Smooth muscle cell (in vitro differentiated cells): ENCODE measurements at regions not wholly inside any gene's neighbourhood (a gene's known extent, or its start where the extent isn't known, plus 50 kb on each side); places are given as distances from the start of the nearest gene placed in this dataset.
A peak's percentile ranks its signal among the peaks of the same experiment; 100 is the strongest.
"Not testable (repeated sequence)": the region's sequence is repeated elsewhere in the genome, so short reads cannot be mapped to it uniquely, and the experiment has no call there.

ENCODE experiments used
- DNase-seq: peaks from one replicate; lab custom pipeline; 2025; ENCODE audit not compliant: unreplicated experiment; lab: John Stamatoyannopoulos, UW
- H2AFZ ChIP-seq: fragments of 200-600 bp; sonication (generic); 2 replicates; pipeline ENCODE4 v1.6.0; 2016; ENCODE audit warnings: antibody characterized with exemption, low read depth, mild to moderate bottlenecking
- H3F3A ChIP-seq: fragments of 200-600 bp; sonication (generic); 2 replicates; pipeline ENCODE4 v1.6.0; 2017; ENCODE audit warnings: antibody characterized with exemption, low read depth
- H3K27ac ChIP-seq: fragments of 200-600 bp; sonication (generic); 2 replicates; pipeline ENCODE4 v1.5.1; 2016; ENCODE audit warnings: low read depth, mild to moderate bottlenecking
- H3K27me3 ChIP-seq: fragments of 200-600 bp; sonication (generic); 2 replicates; pipeline ENCODE4 v1.6.1; 2016; ENCODE audit warnings: low read depth, mild to moderate bottlenecking
- H3K36me3 ChIP-seq: fragments of 200-600 bp; sonication (generic); 2 replicates; pipeline ENCODE4 v1.5.1; 2016; ENCODE audit warnings: low read depth
- H3K4me1 ChIP-seq: fragments of 200-600 bp; sonication (generic); 2 replicates; pipeline ENCODE4 v1.5.1; 2016; ENCODE audit warnings: low read depth
- H3K4me2 ChIP-seq: fragments of 200-600 bp; sonication (generic); 2 replicates; pipeline ENCODE4 v1.6.0; 2016; ENCODE audit warnings: mild to moderate bottlenecking
- H3K4me3 ChIP-seq: fragments of 200-600 bp; sonication (generic); 2 replicates; pipeline ENCODE4 v1.5.1; 2016; ENCODE audit warnings: mild to moderate bottlenecking
- H3K79me2 ChIP-seq: fragments of 200-600 bp; sonication (generic); 2 replicates; pipeline ENCODE4 v1.6.0; 2016; ENCODE audit warnings: low read depth, mild to moderate bottlenecking
- H3K9ac ChIP-seq: fragments of 200-600 bp; sonication (generic); 2 replicates; pipeline ENCODE4 v1.6.0; 2016; ENCODE audit warnings: low read depth
- H3K9me3 ChIP-seq: fragments of 200-600 bp; sonication (generic); replicated peaks from 2 replicates; pipeline ENCODE4 v1.5.1; 2016; ENCODE audit warnings: low read depth
- H4K20me1 ChIP-seq: fragments of 200-600 bp; sonication (generic); 2 replicates; pipeline ENCODE4 v1.6.0; 2016; ENCODE audit warnings: low read depth
- CTCF ChIP-seq: fragments of 200-600 bp; sonication (generic); IDR thresholded peaks from 2 replicates; pipeline ENCODE4 v1.5.1; 2017; ENCODE audit warnings: borderline replicate concordance, mild to moderate bottlenecking, antibody characterized with exemption; ENCODE audit not compliant: insufficient read depth, poor library complexity, severe bottlenecking
- WGBS: methylation state at CpG from one replicate; pipeline ENCODE4 v1.1.7; 2016; ENCODE audit warnings: low lambda C conversion rate; 5-methylcytosine and 5-hydroxymethylcytosine counted together

GRCh38 chr20:52047811-52048764 is 143.5 kb downstream of the ZFP64 start:
- Histone ChIP-seq H3K4me2 (peak overlapping the region; percentile 78), H4K20me1 (no peaks in the 10 kb centered on the region), H3K27ac (peak overlapping the region; percentile 37), H2AFZ (peak overlapping the region; percentile 72), H3K9me3 (no peaks in the 10 kb centered on the region), H3F3A (peaks cover 13% of the 10 kb centered on the region), H3K4me3 (peak overlapping the region; percentile 23), H3K36me3 (no peaks in the 10 kb centered on the region), H3K79me2 (no peaks in the 10 kb centered on the region), H3K9ac (peak overlapping the region; percentile 1), H3K27me3 (no peaks in the 10 kb centered on the region), H3K4me1 (peaks cover 33% of the 10 kb centered on the region)
- no peak for DNase-seq
- 6% methylated on average over 19 of the region's 19 CpGs for WGBS
- no peak for TF ChIP-seq CTCF

GRCh38 chr20:52041966-52042365 is 149.6 kb downstream of the ZFP64 start:
- Histone ChIP-seq H3K4me2 (no peak overlapping the region), H3K4me1 (peaks cover 22% of the 10 kb centered on the region), H3K27ac (no peak overlapping the region), H3K4me3 (no peak overlapping the region), H3K9ac (no peak overlapping the region), H3K79me2 (no peaks in the 10 kb centered on the region), H3F3A (no peaks in the 10 kb centered on the region), H4K20me1 (no peaks in the 10 kb centered on the region), H3K27me3 (no peaks in the 10 kb centered on the region), H2AFZ (no peak overlapping the region), H3K36me3 (no peaks in the 10 kb centered on the region), H3K9me3 (no peaks in the 10 kb centered on the region)
- TF ChIP-seq CTCF, result no peak
- over 99% methylated on average over 6 of the region's 6 CpGs for WGBS
- DNase-seq, result no peak

- Histone ChIP-seq H2AFZ (no peak overlapping the region), H3K79me2 (no peaks in the 10 kb centered on the region), H3K4me2 (no peak overlapping the region), H3K36me3 (no peaks in the 10 kb centered on the region), H4K20me1 (no peaks in the 10 kb centered on the region), H3F3A (no peaks in the 10 kb centered on the region), H3K9me3 (no peaks in the 10 kb centered on the region), H3K9ac (no peak overlapping the region), H3K4me1 (peaks cover 14% of the 10 kb centered on the region), H3K4me3 (no peak overlapping the region), H3K27me3 (no peaks in the 10 kb centered on the region), H3K27ac (no peak overlapping the region)
- DNase-seq, result no peak
- WGBS, result 87% methylated on average over 7 of the region's 7 CpGs
- no peak for TF ChIP-seq CTCF
These were observed 151.8 kb downstream of the ZFP64 start for GRCh38 chr20:52039790-52040189.

- H3K4me2 ChIP-seq, H3K9me3 ChIP-seq, H3K27ac ChIP-seq, H4K20me1 ChIP-seq, H3K4me3 ChIP-seq, H3K9ac ChIP-seq, H3F3A ChIP-seq, H3K27me3 ChIP-seq, H3K36me3 ChIP-seq, H3K79me2 ChIP-seq, DNase-seq, H2AFZ ChIP-seq: not testable (repeated sequence)
- WGBS, result 92% methylated on average over 9 of the region's 9 CpGs
- H3K4me1 ChIP-seq, result peaks cover 14% of the 10 kb centered on the region
These were observed 152.9 kb downstream of the ZFP64 start for GRCh38 chr20:52038632-52039031.
